ENCODE measurements at regions not wholly inside any gene's neighbourhood (a gene's known extent, or its start where the extent isn't known, plus 50 kb on each side); places are given as distances from the start of the nearest gene placed in this dataset.
"Not testable (repeated sequence)": the region's sequence is repeated elsewhere in the genome, so short reads cannot be mapped to it uniquely, and the experiment has no call there.

GRCh38 chr11:79668575-79668974 lies 227.7 kb upstream of the TENM4 start:
- DNase-seq (ENCODE audit: low read depth in 4 of 4, low spot score in 1 of 4): no peak

GRCh38 chr11:79667380-79667779 lies 226.6 kb upstream of the TENM4 start:
- no peak for DNase-seq (ENCODE audit: low read depth in 4 of 4, low spot score in 1 of 4)

- no peak for DNase-seq (ENCODE audit: low read depth in 4 of 4, low spot score in 1 of 4)
Measured at GRCh38 chr11:79663017-79663416, 222.2 kb upstream of the TENM4 start.

- no peak for DNase-seq (ENCODE audit: low read depth in 4 of 4, low spot score in 1 of 4)
Measured at GRCh38 chr11:79661373-79661772, 220.5 kb upstream of the TENM4 start.

- no peak for DNase-seq (ENCODE audit: low read depth in 4 of 4, low spot score in 1 of 4)
Measured at GRCh38 chr11:79648766-79649520, 208.1 kb upstream of the TENM4 start.

- no peak for DNase-seq (ENCODE audit: low read depth in 4 of 4, low spot score in 1 of 4)
Measured at GRCh38 chr11:79637219-79637618, 196.4 kb upstream of the TENM4 start.

- no peak for DNase-seq (ENCODE audit: low read depth in 4 of 4, low spot score in 1 of 4)
Measured at GRCh38 chr11:79634905-79635304, 194.1 kb upstream of the TENM4 start.

- DNase-seq (ENCODE audit: low read depth in 4 of 4, low spot score in 1 of 4): no peak
Measured at GRCh38 chr11:79627281-79627680, 186.5 kb upstream of the TENM4 start.

- no peak for DNase-seq (ENCODE audit: low read depth in 4 of 4, low spot score in 1 of 4)
Measured at GRCh38 chr11:79626135-79627075, 185.6 kb upstream of the TENM4 start.

- no peak for DNase-seq (ENCODE audit: low read depth in 4 of 4, low spot score in 1 of 4)
Measured at GRCh38 chr11:79623375-79623774, 182.5 kb upstream of the TENM4 start.

GRCh38 chr11:79617561-79617960 lies 176.7 kb upstream of the TENM4 start:
- no peak for DNase-seq (ENCODE audit: low read depth in 4 of 4, low spot score in 1 of 4)

GRCh38 chr11:79616392-79616851 lies 175.6 kb upstream of the TENM4 start:
- no peak for DNase-seq (ENCODE audit: low read depth in 4 of 4, low spot score in 1 of 4)

GRCh38 chr11:79615425-79615824 lies 174.6 kb upstream of the TENM4 start:
- DNase-seq (ENCODE audit: low read depth in 4 of 4, low spot score in 1 of 4): no peak

- no peak for DNase-seq (ENCODE audit: low read depth in 4 of 4, low spot score in 1 of 4)
Measured at GRCh38 chr11:79610678-79611077, 169.8 kb upstream of the TENM4 start.

GRCh38 chr11:79610139-79610538 lies 169.3 kb upstream of the TENM4 start:
- DNase-seq (ENCODE audit: low read depth in 4 of 4, low spot score in 1 of 4): no peak

- DNase-seq (ENCODE audit: low read depth in 4 of 4, low spot score in 1 of 4): no peak
Measured at GRCh38 chr11:79609511-79609910, 168.7 kb upstream of the TENM4 start.

- not testable (repeated sequence) for DNase-seq (ENCODE audit: low read depth in 4 of 4, low spot score in 1 of 4)
Measured at GRCh38 chr11:79606461-79606860, 165.6 kb upstream of the TENM4 start.

GRCh38 chr11:79600711-79601110 lies 159.9 kb upstream of the TENM4 start:
- no peak for DNase-seq (ENCODE audit: low read depth in 4 of 4, low spot score in 1 of 4)

GRCh38 chr11:79594834-79595233 lies 154.0 kb upstream of the TENM4 start:
- DNase-seq (ENCODE audit: low read depth in 4 of 4, low spot score in 1 of 4): no peak

GRCh38 chr11:79592824-79593223 lies 152.0 kb upstream of the TENM4 start:
- DNase-seq (ENCODE audit: low read depth in 4 of 4, low spot score in 1 of 4): no peak

GRCh38 chr11:79592406-79592805 lies 151.6 kb upstream of the TENM4 start:
- no peak for DNase-seq (ENCODE audit: low read depth in 4 of 4, low spot score in 1 of 4)

- DNase-seq (ENCODE audit: low read depth in 4 of 4, low spot score in 1 of 4): no peak
Measured at GRCh38 chr11:79582434-79582833, 141.6 kb upstream of the TENM4 start.

Measured in stimulated activated CD4-positive, alpha-beta T cell treated with anti-CD3 and anti-CD28 coated beads, Interleukin-1b, Interleukin-23, amount 100 ng/mL, for 24 hours (primary cell).